A549 (cell line): ENCODE measurements at regions not wholly inside any gene's neighbourhood (a gene's known extent, or its start where the extent isn't known, plus 50 kb on each side); places are given as distances from the start of the nearest gene placed in this dataset.

ENCODE experiments used
- ATAC-seq, 2 experiments: fragments of 200-7000 bp in 1 of 2; fragments of >200 bp in 1 of 2; cut with Nextera tagmentation in 1 of 2; cut with Tn5 transposase in 1 of 2; 3 replicates each; pipeline versions ENCODE4 v1.8.0 to v1.9.1; 2018 to 2020; ENCODE audit warnings: mild to moderate bottlenecking in 1 of 2, moderate library complexity in 1 of 2
- CTCF ChIA-PET: fragments of 300-600 bp; sonication (Branson Sonifier 250); formaldehyde crosslinking; extraction: SDS; loops from one replicate; lab custom pipeline; 2021; ENCODE audit warnings: antibody characterized with exemption, inconsistent platforms; lab: Yijun Ruan, JAX
- POLR2A ChIA-PET: fragments of 350-600 bp; formaldehyde crosslinking; extraction: SDS; loops from one replicate; lab custom pipeline; 2021; ENCODE audit warnings: antibody characterized with exemption, inconsistent platforms; lab: Yijun Ruan, JAX
- DNase-seq, 2 experiments: peaks; one replicate each; pipeline versions ENCODE4 v3.0.0 to v3.0.0-alpha.2; 2011 to 2016; ENCODE audit warnings: low read depth in 1 of 2, low spot score in 1 of 2
- FAIRE-seq: peaks from 2 replicates; lab custom pipeline; 2011; peaks lifted over from hg19 to GRCh38; lab: Jason Lieb, UNC
- H3K27ac ChIP-seq, 2 experiments: fragments of >200 bp; sonication (Bioruptor Twin); formaldehyde crosslinking; 3 replicates each; pipeline ENCODE4 v1.5.1; 2016 to 2017
- H3K4me1 ChIP-seq: fragments of >200 bp; sonication (Bioruptor Twin); formaldehyde crosslinking; 3 replicates; pipeline ENCODE4 v1.6.1; 2016
- H3K4me2 ChIP-seq: fragments of >200 bp; sonication (Bioruptor Twin); formaldehyde crosslinking; 3 replicates; pipeline ENCODE4 v1.6.1; 2016
- H3K4me3 ChIP-seq: fragments of >200 bp; sonication (Bioruptor Twin); formaldehyde crosslinking; 3 replicates; pipeline ENCODE4 v1.5.1; 2016
- H3K9me3 ChIP-seq: fragments of >200 bp; sonication (Bioruptor Twin); formaldehyde crosslinking; 3 replicates; pipeline ENCODE4 v1.6.1; 2016
- BCL3 ChIP-seq: fragments of >200 bp; sonication (Bioruptor Twin); formaldehyde crosslinking; IDR thresholded peaks from 3 replicates; pipeline ENCODE4 v1.6.1; 2016
- BHLHE40 ChIP-seq: IDR thresholded peaks from 2 replicates; pipeline ENCODE4 v1.6.1; 2012; ENCODE audit warnings: low read depth, low read length, inconsistent platforms
- CBX8 ChIP-seq: fragments of 200-600 bp; sonication (generic); IDR thresholded peaks from 2 replicates; pipeline ENCODE4 v1.6.1; 2016
- CEBPB ChIP-seq, 2 experiments: fragments of >200 bp in 1 of 2; sonication (Bioruptor Twin) in 1 of 2; formaldehyde crosslinking in 1 of 2; IDR thresholded peaks; 2 replicates each; pipeline ENCODE4 v1.6.1; 2012 to 2016
- CTCF ChIP-seq: fragments of >200 bp; sonication (Bioruptor Twin); formaldehyde crosslinking; IDR thresholded peaks from 3 replicates; pipeline ENCODE4 v1.5.1; 2016
- EHF ChIP-seq: fragments of 250-450 bp; sonication (Bioruptor Pico); IDR thresholded peaks from 2 replicates; pipeline ENCODE4 v1.5.0; 2020; ENCODE audit warnings: mild to moderate bottlenecking
- EHMT2 ChIP-seq: fragments of 200-600 bp; sonication (generic); IDR thresholded peaks from 2 replicates; pipeline ENCODE4 v1.6.1; 2016; ENCODE audit warnings: antibody characterized with exemption, low read depth, mild to moderate bottlenecking, moderate library complexity
- FOSL2 ChIP-seq, 2 experiments: fragments of 450-650 bp in 1 of 2; fragments of >200 bp in 1 of 2; sonication (Bioruptor Twin) in 1 of 2; formaldehyde crosslinking; IDR thresholded peaks; 2 replicates each; pipeline versions ENCODE4 v1.5.0 to v1.6.1; 2016 to 2020; ENCODE audit warnings: mild to moderate bottlenecking in 1 of 2, moderate library complexity in 1 of 2
- HOXA7 ChIP-seq: fragments of 250-450 bp; sonication (Bioruptor Pico); IDR thresholded peaks from 2 replicates; pipeline ENCODE4 v1.5.0; 2020; ENCODE audit warnings: mild to moderate bottlenecking, moderate library complexity
- HOXB13 ChIP-seq: fragments of 250-450 bp; sonication (Bioruptor Pico); IDR thresholded peaks from 2 replicates; pipeline ENCODE4 v1.5.0; 2020; ENCODE audit warnings: low read depth, mild to moderate bottlenecking, moderate library complexity
- JUNB ChIP-seq: fragments of >200 bp; sonication (Bioruptor Twin); formaldehyde crosslinking; IDR thresholded peaks from 2 replicates; pipeline ENCODE4 v1.6.1; 2016
- MAZ ChIP-seq: fragments of 150-350 bp; IDR thresholded peaks from 2 replicates; pipeline ENCODE4 v1.6.1; 2014; ENCODE audit warnings: antibody characterized with exemption, low read depth, low read length, borderline replicate concordance
- POLR2A ChIP-seq: IDR thresholded peaks from 2 replicates; pipeline ENCODE4 v1.6.1; 2012; ENCODE audit warnings: mild to moderate bottlenecking, low read length
- RAD21 ChIP-seq, 2 experiments: fragments of >200 bp in 1 of 2; sonication (Bioruptor Twin) in 1 of 2; formaldehyde crosslinking in 1 of 2; IDR thresholded peaks in 1 of 2; conservative IDR thresholded peaks in 1 of 2; 2 replicates in 1 of 2; 3 replicates in 1 of 2; pipeline ENCODE4 v1.6.1; 2012 to 2018; ENCODE audit warnings: inconsistent platforms in 1 of 2
- RARB ChIP-seq: fragments of 250-450 bp; sonication (Bioruptor Pico); IDR thresholded peaks from 2 replicates; pipeline ENCODE4 v1.8.0; 2021; ENCODE audit warnings: mild to moderate bottlenecking, moderate library complexity
- RCOR1 ChIP-seq: fragments of 150-350 bp; IDR thresholded peaks from 2 replicates; pipeline ENCODE4 v1.6.1; 2014; ENCODE audit warnings: antibody characterized with exemption, low read length, low read depth
- REST ChIP-seq: fragments of 200-600 bp; sonication (generic); IDR thresholded peaks from 2 replicates; pipeline ENCODE4 v1.6.1; 2016; ENCODE audit warnings: antibody characterized with exemption, mild to moderate bottlenecking, moderate library complexity
- RFX5 ChIP-seq: fragments of 450-650 bp; IDR thresholded peaks from 2 replicates; pipeline ENCODE4 v1.7.1; 2014; ENCODE audit warnings: antibody characterized with exemption, mild to moderate bottlenecking, moderate library complexity
- TFCP2L1 ChIP-seq: fragments of 250-450 bp; sonication (Bioruptor Pico); IDR thresholded peaks from 2 replicates; pipeline ENCODE4 v1.5.0; 2021; ENCODE audit warnings: mild to moderate bottlenecking
- USF2 ChIP-seq: fragments of 450-650 bp; IDR thresholded peaks from 2 replicates; pipeline ENCODE4 v1.6.1; 2014; ENCODE audit warnings: antibody characterized with exemption
- ZFP36 ChIP-seq: fragments of 450-650 bp; IDR thresholded peaks from 2 replicates; pipeline ENCODE4 v1.6.1; 2014; ENCODE audit warnings: borderline replicate concordance; ENCODE audit not compliant: partially characterized antibody
- ZNF302 ChIP-seq: fragments of 250-450 bp; sonication (Bioruptor Pico); IDR thresholded peaks from 2 replicates; pipeline ENCODE4 v1.9.0; 2021; ENCODE audit warnings: inconsistent platforms, mild to moderate bottlenecking, moderate library complexity
- ZSCAN20 ChIP-seq: fragments of 250-450 bp; sonication (Bioruptor Pico); IDR thresholded peaks from 2 replicates; pipeline ENCODE4 v1.8.0; 2022; ENCODE audit warnings: mild to moderate bottlenecking, moderate library complexity
- WGBS: methylation state at CpG from one replicate; pipeline ENCODE4 v1.1.6; 2017; ENCODE audit errors: missing lambda C conversion rate; 5-methylcytosine and 5-hydroxymethylcytosine counted together

DNA sequence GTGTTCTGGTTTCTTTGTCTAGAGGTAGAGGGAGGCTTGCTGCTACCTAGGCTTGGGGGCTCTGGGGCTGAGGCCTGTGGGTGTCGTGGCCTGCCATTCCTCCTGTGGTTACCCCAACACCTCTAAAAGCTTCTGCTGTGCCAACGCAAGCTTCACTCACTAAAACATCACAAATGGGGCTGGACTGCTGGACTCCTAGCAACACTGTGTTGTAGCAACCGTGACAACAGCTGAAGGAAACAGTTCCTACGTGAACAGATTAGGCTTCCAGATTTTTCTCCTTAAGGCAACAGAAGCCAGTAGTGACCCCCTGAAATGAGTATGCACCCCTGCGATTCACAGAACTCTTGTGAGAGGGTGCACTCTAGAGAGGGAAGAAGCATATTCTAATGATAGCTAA is 138.3 kb upstream of the TEX13D start (continued):
- no peak for TF ChIP-seq HOXB13 (CRISPR knock-in tag)
- no peak for TF ChIP-seq BCL3
- TF ChIP-seq EHMT2: no peak
- TF ChIP-seq, all 56 proteins: peak for 0

DNA sequence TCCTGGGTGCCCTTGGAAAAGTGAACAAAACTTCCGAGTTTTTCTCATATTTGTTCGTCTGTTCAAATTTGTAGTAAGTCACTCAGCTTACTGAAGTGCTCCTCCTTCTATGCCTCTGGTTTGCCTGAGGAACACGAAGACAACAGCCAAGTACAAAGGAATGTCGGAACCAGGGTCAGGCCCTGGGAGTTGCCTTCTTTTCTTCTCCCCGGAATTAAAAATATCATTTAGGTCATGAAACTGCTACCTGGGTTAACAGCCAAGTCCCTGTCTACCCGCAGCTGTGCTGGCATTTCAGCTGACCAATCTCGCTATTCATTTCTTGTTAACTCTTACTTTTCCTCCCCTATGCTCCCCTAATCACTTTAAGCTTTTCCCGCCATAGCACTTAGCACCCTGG is 137.6 kb upstream of the TEX13D start:
- POLR2A ChIA-PET: no interaction called here
- FAIRE-seq (no peak), DNase-seq (no peak), ATAC-seq (no peak)
- no peak overlapping the region for H3K4me3 ChIP-seq
- no peaks in the 10 kb centered on the region for H3K9me3 ChIP-seq
- no peak overlapping the region for H3K4me2 ChIP-seq
- WGBS: 47% methylated on average over 8 of the region's 8 CpGs
- CTCF ChIA-PET: no interaction called here
- H3K4me1 ChIP-seq: no peaks in the 10 kb centered on the region
- TF ChIP-seq CBX8 (no peak), RARB (no peak), EHF (CRISPR knock-in tag) (no peak), ZNF302 (CRISPR knock-in tag) (no peak), TFCP2L1 (CRISPR knock-in tag) (no peak), JUNB (no peak), HOXB13 (CRISPR knock-in tag) (no peak), ZSCAN20 (CRISPR knock-in tag) (no peak), ZFP36 (no peak), CEBPB (IDR thresholded peaks at IDR 0.05) (no peak), BHLHE40 (no peak)
- H3K27ac ChIP-seq: no peak overlapping the region

DNA sequence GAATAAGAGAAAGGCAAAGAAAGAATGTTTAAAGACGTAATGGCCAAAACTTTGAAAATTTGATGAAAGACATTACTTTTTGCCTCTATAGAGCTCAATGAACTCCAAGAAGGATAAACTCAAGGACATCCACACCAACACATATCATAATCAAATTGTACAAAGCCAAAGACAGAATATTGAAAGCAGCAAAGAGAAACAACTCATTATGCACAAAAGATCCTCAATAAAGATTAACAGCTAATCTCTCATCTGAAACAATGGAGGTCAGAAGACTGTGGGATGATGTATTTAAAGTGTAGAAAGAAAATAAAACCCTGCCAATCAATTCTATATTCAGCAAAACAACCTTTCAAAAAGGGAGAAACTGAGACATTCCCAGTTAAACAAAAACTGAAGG is 129.1 kb upstream of the TEX13D start:
- ATAC-seq (no peak), DNase-seq (no peak), FAIRE-seq (peak; percentile 84)
- ChIA-PET POLR2A (no interaction called here), CTCF (no interaction called here)
- WGBS: 56% methylated on average over 1 of the region's 1 CpG
- no peak overlapping the region for H3K27ac ChIP-seq
- H3K4me1 ChIP-seq: no peaks in the 10 kb centered on the region
- H3K4me3 ChIP-seq: no peak overlapping the region
- no peak for TF ChIP-seq BHLHE40
- TF ChIP-seq HOXB13 (CRISPR knock-in tag): no peak
- no peak for TF ChIP-seq RCOR1
- no peak for TF ChIP-seq FOSL2 (IDR thresholded peaks at IDR 0.05)
- no peak for TF ChIP-seq FOSL2 (CRISPR knock-in tag; IDR thresholded peaks at IDR 0.05)
- no peak for TF ChIP-seq TFCP2L1 (CRISPR knock-in tag)
- TF ChIP-seq CTCF: no peak
- no peak for TF ChIP-seq RAD21 (conservative IDR thresholded peaks at IDR 0.05 in 1 of 2, IDR thresholded peaks at IDR 0.05 in 1 of 2)
- no peak for TF ChIP-seq REST
- no peak for TF ChIP-seq MAZ
- TF ChIP-seq RFX5: no peak
- no peak for TF ChIP-seq POLR2A
- no peak for TF ChIP-seq HOXA7 (CRISPR knock-in tag)
- TF ChIP-seq USF2: no peak
- H3K4me2 ChIP-seq: no peak overlapping the region
- H3K9me3 ChIP-seq: peaks cover 4% of the 10 kb centered on the region; the same call in 1 of the 3 replicates
